ENCODE measurements at regions not wholly inside any gene's neighbourhood (a gene's known extent, or its start where the extent isn't known, plus 50 kb on each side); places are given as distances from the start of the nearest gene placed in this dataset.

- no peak for TF ChIP-seq ZNF436 (CRISPR knock-in tag; IDR thresholded peaks at IDR 0.05)
- TF ChIP-seq CREB1 (IDR thresholded peaks at IDR 0.05) = no peak
- no peak for TF ChIP-seq CREB1 (CRISPR knock-in tag; IDR thresholded peaks at IDR 0.05)
These were observed 300.7 kb upstream of the GRM7 start for GRCh38 chr3:6560259-6560658.
